ENCODE measurements at regions not wholly inside any gene's neighbourhood (a gene's known extent, or its start where the extent isn't known, plus 50 kb on each side); places are given as distances from the start of the nearest gene placed in this dataset.

GRCh38 chr7:21261627-21262594, 166.0 kb upstream of the SP4 start:
- no peak for TF ChIP-seq YY1 (IDR thresholded peaks at IDR 0.05; ENCODE audit: insufficient read depth, insufficient read length)
- no peak for TF ChIP-seq SUZ12 (IDR thresholded peaks at IDR 0.05; ENCODE audit: extremely low read depth, insufficient read depth, insufficient read length)
